Ovary (tissue), 3 donors: ENCODE measurements at regions not wholly inside any gene's neighbourhood (a gene's known extent, or its start where the extent isn't known, plus 50 kb on each side); places are given as distances from the start of the nearest gene placed in this dataset.

ENCODE experiments used
- CTCF ChIP-seq, 3 donors: fragments of 450-650 bp in 2 of 3; fragments of 200-600 bp in 1 of 3; IDR thresholded peaks; one replicate each; pipeline versions ENCODE4 v1.5.1 to v1.8.0; 2016 to 2022; ENCODE audit warnings: antibody characterized with exemption in 3 of 3, mild to moderate bottlenecking in 1 of 3
- POLR2A ChIP-seq: fragments of 450-650 bp; IDR thresholded peaks from one replicate; pipeline ENCODE4 v1.6.1; 2017; ENCODE audit warnings: antibody characterized with exemption, mild to moderate bottlenecking, moderate library complexity
- donor health status: DM: no; HTN: no; CAD: no.

GRCh38 chr2:17362956-17363355, 155.3 kb downstream of the RAD51AP2 start:
- TF ChIP-seq POLR2A (no peak), CTCF (IDR thresholded peaks at IDR 0.05) (no peak)
